ENCODE measurements at regions not wholly inside any gene's neighbourhood (a gene's known extent, or its start where the extent isn't known, plus 50 kb on each side); places are given as distances from the start of the nearest gene placed in this dataset.

DNA sequence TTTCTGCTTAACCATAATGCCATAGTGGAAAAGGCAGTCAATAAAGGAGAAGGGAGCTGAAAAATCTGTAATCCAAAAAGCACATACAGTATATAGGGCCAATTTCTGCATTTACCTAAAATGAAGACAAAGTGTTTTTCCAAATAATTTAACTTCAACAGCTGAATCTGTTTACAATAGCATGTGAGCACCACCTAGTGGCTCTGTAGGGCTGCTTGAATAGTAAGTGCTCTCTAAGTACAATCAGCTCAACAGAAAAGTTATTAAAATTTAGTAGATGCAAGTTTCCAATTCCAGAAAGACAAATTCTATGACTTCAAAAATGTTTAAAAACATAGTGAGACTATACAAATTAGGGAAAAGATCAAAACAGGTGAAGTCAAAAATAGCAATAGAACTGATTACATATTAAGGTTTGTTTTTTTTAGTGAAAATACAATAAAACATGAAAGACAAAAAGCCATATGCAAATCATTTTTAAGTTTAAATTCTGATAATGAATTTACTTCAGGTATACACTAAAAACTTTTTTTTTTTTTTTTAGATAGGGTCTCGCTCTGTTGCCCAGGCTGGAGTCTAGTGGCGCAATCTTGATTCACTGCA lies 220.0 kb downstream of the SETD4 start:
- Histone ChIP-seq H3K4me1 (ENCODE audit: control insufficient read depth in 5 of 5, insufficient read depth in 5 of 5, low read length in 5 of 5) (peaks cover 0 to 21% (median 14%) of the 10 kb centered on the region in 5 donors), H3K9ac (ENCODE audit: low read length in 5 of 5) (no peak overlapping the region), H3K27ac (ENCODE audit: low read depth, low read length) (no peak overlapping the region), H3K27me3 (ENCODE audit: control insufficient read depth in 5 of 5, insufficient read depth in 4 of 5, low read length in 5 of 5) (no peaks in the 10 kb centered on the region), H3K4me3 (ENCODE audit: low read depth in 1 of 5, low read length in 5 of 5) (no peak overlapping the region), H3K9me3 (ENCODE audit: control insufficient read depth in 5 of 5, low read length in 5 of 5) (no peaks in the 10 kb centered on the region), H3K36me3 (ENCODE audit: control insufficient read depth in 5 of 5, insufficient read depth in 5 of 5, low read length in 5 of 5) (no peaks in the 10 kb centered on the region)

- Histone ChIP-seq H3K9ac (ENCODE audit: low read length in 5 of 5) (no peak overlapping the region), H3K27me3 (ENCODE audit: control insufficient read depth in 5 of 5, insufficient read depth in 4 of 5, low read length in 5 of 5) (no peaks in the 10 kb centered on the region), H3K36me3 (ENCODE audit: control insufficient read depth in 5 of 5, insufficient read depth in 5 of 5, low read length in 5 of 5) (no peaks in the 10 kb centered on the region), H3K4me3 (ENCODE audit: low read depth in 1 of 5, low read length in 5 of 5) (no peak overlapping the region), H3K27ac (ENCODE audit: low read depth, low read length) (no peak overlapping the region), H3K4me1 (ENCODE audit: control insufficient read depth in 5 of 5, insufficient read depth in 5 of 5, low read length in 5 of 5) (peaks cover 0 to 14% (median 7%) of the 10 kb centered on the region in 5 donors), H3K9me3 (ENCODE audit: control insufficient read depth in 5 of 5, low read length in 5 of 5) (no peaks in the 10 kb centered on the region)
Observed at GRCh38 chr21:35838987-35839763, 221.2 kb downstream of the SETD4 start.

GRCh38 chr21:35838350-35838749 lies 222.0 kb downstream of the SETD4 start:
- Histone ChIP-seq H3K4me1 (ENCODE audit: control insufficient read depth in 5 of 5, insufficient read depth in 5 of 5, low read length in 5 of 5) (peaks cover 0 to 9% (median 3%) of the 10 kb centered on the region in 5 donors), H3K9me3 (ENCODE audit: control insufficient read depth in 5 of 5, low read length in 5 of 5) (no peaks in the 10 kb centered on the region), H3K4me3 (ENCODE audit: low read depth in 1 of 5, low read length in 5 of 5) (no peak overlapping the region), H3K36me3 (ENCODE audit: control insufficient read depth in 5 of 5, insufficient read depth in 5 of 5, low read length in 5 of 5) (no peaks in the 10 kb centered on the region), H3K9ac (ENCODE audit: low read length in 5 of 5) (no peak overlapping the region), H3K27me3 (ENCODE audit: control insufficient read depth in 5 of 5, insufficient read depth in 4 of 5, low read length in 5 of 5) (no peaks in the 10 kb centered on the region), H3K27ac (ENCODE audit: low read depth, low read length) (no peak overlapping the region)

- no peak overlapping the region for H3K9ac ChIP-seq (ENCODE audit: low read length in 5 of 5)
- no peak overlapping the region for H3K27ac ChIP-seq (ENCODE audit: low read depth, low read length)
- H3K36me3 ChIP-seq (ENCODE audit: control insufficient read depth in 5 of 5, insufficient read depth in 5 of 5, low read length in 5 of 5) = no peaks in the 10 kb centered on the region
- H3K4me3 ChIP-seq (ENCODE audit: low read depth in 1 of 5, low read length in 5 of 5) = no peak overlapping the region
- H3K27me3 ChIP-seq (ENCODE audit: control insufficient read depth in 5 of 5, insufficient read depth in 4 of 5, low read length in 5 of 5) = no peaks in the 10 kb centered on the region
- no peaks in the 10 kb centered on the region for H3K9me3 ChIP-seq (ENCODE audit: control insufficient read depth in 5 of 5, low read length in 5 of 5)
- peaks cover 0 to 7% (median 2%) of the 10 kb centered on the region in 5 donors for H3K4me1 ChIP-seq (ENCODE audit: control insufficient read depth in 5 of 5, insufficient read depth in 5 of 5, low read length in 5 of 5)
Observed at GRCh38 chr21:35833991-35834390, 226.3 kb downstream of the SETD4 start.

- Histone ChIP-seq H3K27me3 (ENCODE audit: control insufficient read depth in 5 of 5, insufficient read depth in 4 of 5, low read length in 5 of 5) (no peaks in the 10 kb centered on the region), H3K9ac (ENCODE audit: low read length in 5 of 5) (no peak overlapping the region), H3K27ac (ENCODE audit: low read depth, low read length) (no peak overlapping the region), H3K4me3 (ENCODE audit: low read depth in 1 of 5, low read length in 5 of 5) (no peak overlapping the region), H3K4me1 (ENCODE audit: control insufficient read depth in 5 of 5, insufficient read depth in 5 of 5, low read length in 5 of 5) (peaks cover 0 to 3% (median 0%) of the 10 kb centered on the region in 5 donors), H3K36me3 (ENCODE audit: control insufficient read depth in 5 of 5, insufficient read depth in 5 of 5, low read length in 5 of 5) (no peaks in the 10 kb centered on the region), H3K9me3 (ENCODE audit: control insufficient read depth in 5 of 5, low read length in 5 of 5) (no peaks in the 10 kb centered on the region)
Observed at GRCh38 chr21:35833388-35833787, 226.9 kb downstream of the SETD4 start.

DNA sequence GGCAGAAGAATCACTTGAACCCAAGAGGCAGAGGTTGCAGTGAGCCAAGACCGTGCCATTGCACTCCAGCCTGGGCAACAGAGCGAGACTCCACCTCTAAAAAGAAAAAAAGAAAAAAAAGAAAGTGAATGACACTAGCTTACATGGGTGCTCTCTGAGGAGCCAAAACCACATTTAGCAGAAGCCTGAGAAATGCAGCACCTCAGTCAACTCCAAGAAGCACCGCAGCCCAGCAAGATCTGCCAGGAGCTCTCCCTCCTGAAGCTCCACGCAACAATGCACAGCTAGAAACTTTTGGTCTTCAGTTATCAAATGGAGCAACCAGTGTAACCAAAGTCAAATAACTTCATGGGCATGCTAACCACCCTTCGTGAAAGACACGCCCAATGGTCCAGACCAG lies 229.1 kb downstream of the SETD4 start:
- Histone ChIP-seq H3K4me1 (ENCODE audit: control insufficient read depth in 5 of 5, insufficient read depth in 5 of 5, low read length in 5 of 5) (no peaks in the 10 kb centered on the region), H3K9ac (ENCODE audit: low read length in 5 of 5) (no peak overlapping the region), H3K9me3 (ENCODE audit: control insufficient read depth in 5 of 5, low read length in 5 of 5) (no peaks in the 10 kb centered on the region), H3K4me3 (ENCODE audit: low read depth in 1 of 5, low read length in 5 of 5) (no peak overlapping the region), H3K27ac (ENCODE audit: low read depth, low read length) (no peak overlapping the region), H3K27me3 (ENCODE audit: control insufficient read depth in 5 of 5, insufficient read depth in 4 of 5, low read length in 5 of 5) (no peaks in the 10 kb centered on the region), H3K36me3 (ENCODE audit: control insufficient read depth in 5 of 5, insufficient read depth in 5 of 5, low read length in 5 of 5) (no peaks in the 10 kb centered on the region)

DNA sequence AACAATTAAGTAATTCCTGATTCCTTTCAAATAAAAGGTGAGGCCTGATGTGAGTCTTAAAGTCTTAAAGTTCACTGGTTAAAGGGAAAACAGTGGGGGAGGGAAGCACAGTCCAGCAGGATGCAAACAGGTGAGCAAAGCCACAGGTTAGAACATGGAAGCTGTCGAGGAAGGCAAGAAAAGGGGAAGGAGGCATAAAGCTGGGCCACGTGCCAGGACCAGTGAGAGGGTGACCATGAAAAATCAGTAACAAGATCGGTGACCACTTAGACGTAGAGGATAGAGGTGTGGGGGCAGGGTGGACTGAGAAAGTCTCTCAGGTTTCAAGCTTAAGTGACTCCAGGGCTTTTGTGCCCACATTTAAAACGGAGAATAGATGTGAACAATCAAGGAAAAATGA lies 231.3 kb downstream of the SETD4 start:
- H3K9me3 ChIP-seq (ENCODE audit: control insufficient read depth in 5 of 5, low read length in 5 of 5) = no peaks in the 10 kb centered on the region

DNA sequence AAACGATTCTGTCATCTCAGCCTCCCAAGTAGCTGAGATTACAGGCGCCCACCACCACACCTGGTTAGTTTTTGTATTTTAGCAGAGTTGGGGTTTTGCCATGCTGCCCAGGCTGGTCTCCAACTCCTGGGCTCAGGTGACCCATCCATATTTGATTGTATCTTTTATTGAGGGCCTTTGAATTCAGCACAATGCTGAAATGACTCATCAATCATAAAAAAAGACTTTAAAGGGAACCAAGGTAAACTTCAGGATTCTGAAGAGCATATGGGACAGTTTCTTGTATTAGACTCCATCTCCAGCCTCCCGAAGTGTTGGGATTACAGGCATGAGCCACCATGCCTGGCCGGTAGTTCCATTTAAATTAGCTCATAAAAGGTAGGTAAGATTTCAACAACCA lies 232.2 kb downstream of the SETD4 start:
- no peaks in the 10 kb centered on the region for H3K27me3 ChIP-seq (ENCODE audit: control insufficient read depth in 5 of 5, insufficient read depth in 4 of 5, low read length in 5 of 5)
- no peaks in the 10 kb centered on the region for H3K36me3 ChIP-seq (ENCODE audit: control insufficient read depth in 5 of 5, insufficient read depth in 5 of 5, low read length in 5 of 5)
- H3K4me1 ChIP-seq (ENCODE audit: control insufficient read depth in 5 of 5, insufficient read depth in 5 of 5, low read length in 5 of 5) = no peaks in the 10 kb centered on the region
- no peak overlapping the region for H3K27ac ChIP-seq (ENCODE audit: low read depth, low read length)
- no peak overlapping the region for H3K4me3 ChIP-seq (ENCODE audit: low read depth in 1 of 5, low read length in 5 of 5)
- H3K9ac ChIP-seq (ENCODE audit: low read length in 5 of 5) = no peak overlapping the region
- no peaks in the 10 kb centered on the region for H3K9me3 ChIP-seq (ENCODE audit: control insufficient read depth in 5 of 5, low read length in 5 of 5)

More for the DNA sequence above, 231.3 kb downstream of the SETD4 start:
- H3K4me3 ChIP-seq (ENCODE audit: low read depth in 1 of 5, low read length in 5 of 5) = no peak overlapping the region
- H3K27me3 ChIP-seq (ENCODE audit: control insufficient read depth in 5 of 5, insufficient read depth in 4 of 5, low read length in 5 of 5) = no peaks in the 10 kb centered on the region
- no peaks in the 10 kb centered on the region for H3K36me3 ChIP-seq (ENCODE audit: control insufficient read depth in 5 of 5, insufficient read depth in 5 of 5, low read length in 5 of 5)
- H3K9ac ChIP-seq (ENCODE audit: low read length in 5 of 5) = no peak overlapping the region
- H3K4me1 ChIP-seq (ENCODE audit: control insufficient read depth in 5 of 5, insufficient read depth in 5 of 5, low read length in 5 of 5) = no peaks in the 10 kb centered on the region
- H3K27ac ChIP-seq (ENCODE audit: low read depth, low read length) = no peak overlapping the region

GRCh38 chr21:35827004-35827403 lies 233.3 kb downstream of the SETD4 start:
- no peak overlapping the region for H3K9ac ChIP-seq (ENCODE audit: low read length in 5 of 5)
- H3K27me3 ChIP-seq (ENCODE audit: control insufficient read depth in 5 of 5, insufficient read depth in 4 of 5, low read length in 5 of 5) = no peaks in the 10 kb centered on the region
- H3K4me3 ChIP-seq (ENCODE audit: low read depth in 1 of 5, low read length in 5 of 5) = no peak overlapping the region
- H3K4me1 ChIP-seq (ENCODE audit: control insufficient read depth in 5 of 5, insufficient read depth in 5 of 5, low read length in 5 of 5) = no peaks in the 10 kb centered on the region
- H3K27ac ChIP-seq (ENCODE audit: low read depth, low read length) = no peak overlapping the region
- peaks cover 0 to 2% (median 0%) of the 10 kb centered on the region in 5 donors for H3K9me3 ChIP-seq (ENCODE audit: control insufficient read depth in 5 of 5, low read length in 5 of 5)
- no peaks in the 10 kb centered on the region for H3K36me3 ChIP-seq (ENCODE audit: control insufficient read depth in 5 of 5, insufficient read depth in 5 of 5, low read length in 5 of 5)

All from subcutaneous abdominal adipose tissue (tissue), 5 donors.